H9 (cell line): ENCODE measurements at regions not wholly inside any gene's neighbourhood (a gene's known extent, or its start where the extent isn't known, plus 50 kb on each side); places are given as distances from the start of the nearest gene placed in this dataset.

Source experiments
- DNase-seq: peaks from one replicate; pipeline ENCODE4 v3.0.0-alpha.2; 2017
- H2AFZ ChIP-seq: one replicate; pipeline ENCODE4 v1.6.1; 2013; ENCODE audit warnings: mild to moderate bottlenecking, low read length, control low read depth, moderate library complexity
- H2AK5ac ChIP-seq: 2 replicates; pipeline ENCODE4 v1.6.1; 2013; ENCODE audit warnings: low read length, control low read depth, mixed read lengths; ENCODE audit not compliant: insufficient read length
- H2BK120ac ChIP-seq: one replicate; pipeline ENCODE4 v1.6.1; 2013; ENCODE audit warnings: low read depth, mild to moderate bottlenecking, low read length, control low read depth, inconsistent platforms; ENCODE audit not compliant: poor library complexity, severe bottlenecking
- H2BK12ac ChIP-seq: 2 replicates; pipeline ENCODE4 v1.6.1; 2013; ENCODE audit warnings: low read length, control low read depth, mixed read lengths, low read depth; ENCODE audit not compliant: insufficient read length
- H2BK15ac ChIP-seq: 2 replicates; pipeline ENCODE4 v1.6.1; 2013; ENCODE audit warnings: low read depth, low read length, control low read depth
- H2BK20ac ChIP-seq: one replicate; pipeline ENCODE4 v1.6.1; 2013; ENCODE audit warnings: low read depth, mild to moderate bottlenecking, low read length, control low read depth, inconsistent platforms; ENCODE audit not compliant: poor library complexity, severe bottlenecking
- H2BK5ac ChIP-seq: 2 replicates; pipeline ENCODE4 v1.6.1; 2013; ENCODE audit warnings: low read length, control low read depth, mixed read lengths; ENCODE audit not compliant: insufficient read length
- H3K14ac ChIP-seq: 2 replicates; pipeline ENCODE4 v1.6.1; 2013; ENCODE audit warnings: low read length, control low read depth; ENCODE audit not compliant: insufficient read depth
- H3K18ac ChIP-seq: 2 replicates; pipeline ENCODE4 v1.6.1; 2013; ENCODE audit warnings: low read depth, mild to moderate bottlenecking, mixed read lengths, low read length, control low read depth; ENCODE audit not compliant: insufficient read length
- H3K23ac ChIP-seq: 2 replicates; pipeline ENCODE4 v1.6.1; 2013; ENCODE audit warnings: low read length, control low read depth, mixed read lengths, low read depth; ENCODE audit not compliant: insufficient read length
- H3K23me2 ChIP-seq: 2 replicates; pipeline ENCODE4 v1.6.1; 2013; ENCODE audit warnings: low read depth, mild to moderate bottlenecking, mixed read lengths, low read length, control low read depth; ENCODE audit not compliant: insufficient read length, poor library complexity, severe bottlenecking
- H3K27ac ChIP-seq: 2 replicates; pipeline ENCODE4 v1.5.1; 2013; ENCODE audit warnings: low read length, control low read depth, mixed read lengths, low read depth; ENCODE audit not compliant: insufficient read length
- H3K27me3 ChIP-seq: 2 replicates; pipeline ENCODE4 v1.6.1; 2013; ENCODE audit warnings: low read length, control low read depth, inconsistent platforms; ENCODE audit not compliant: insufficient read depth
- H3K4ac ChIP-seq: 2 replicates; pipeline ENCODE4 v1.6.1; 2013; ENCODE audit warnings: low read depth, mild to moderate bottlenecking, control low read depth, inconsistent platforms, low read length, moderate library complexity
- H3K4me1 ChIP-seq: 2 replicates; pipeline ENCODE4 v1.6.1; 2013; ENCODE audit warnings: low read length, control low read depth, inconsistent platforms; ENCODE audit not compliant: insufficient read depth
- H3K4me2 ChIP-seq: 2 replicates; pipeline ENCODE4 v1.6.1; 2013; ENCODE audit warnings: low read length, control low read depth, mixed read lengths; ENCODE audit not compliant: insufficient read length, insufficient read depth
- H3K56ac ChIP-seq: 2 replicates; pipeline ENCODE4 v1.6.1; 2013; ENCODE audit warnings: low read depth, mild to moderate bottlenecking, mixed read lengths, low read length, control low read depth; ENCODE audit not compliant: insufficient read length
- H3K79me1 ChIP-seq: 2 replicates; pipeline ENCODE4 v1.6.1; 2013; ENCODE audit warnings: low read depth, mild to moderate bottlenecking, moderate library complexity, low read length, control low read depth, inconsistent platforms; ENCODE audit not compliant: insufficient read depth, poor library complexity, severe bottlenecking
- H3K79me2 ChIP-seq: 2 replicates; pipeline ENCODE4 v1.6.1; 2013; ENCODE audit warnings: low read length, control low read depth, inconsistent platforms; ENCODE audit not compliant: insufficient read depth
- H3K9ac ChIP-seq: 2 replicates; pipeline ENCODE4 v1.6.1; 2013; ENCODE audit warnings: low read length, control low read depth, mixed read lengths; ENCODE audit not compliant: insufficient read length; ENCODE audit errors: extremely low read depth
- H3K9me3 ChIP-seq: one replicate; pipeline ENCODE4 v1.6.1; 2013; ENCODE audit warnings: low read depth, low read length, inconsistent platforms; ENCODE audit not compliant: control insufficient read depth
- H3T11ph ChIP-seq: one replicate; pipeline ENCODE4 v1.6.1; 2013; ENCODE audit warnings: mild to moderate bottlenecking, low read length, control low read depth, inconsistent platforms
- H4K20me1 ChIP-seq: one replicate; pipeline ENCODE4 v1.6.1; 2013; ENCODE audit not compliant: control insufficient read depth, insufficient read length, insufficient read depth
- H4K5ac ChIP-seq: 2 replicates; pipeline ENCODE4 v1.6.1; 2013; ENCODE audit warnings: low read depth, mild to moderate bottlenecking, mixed read lengths, low read length, control low read depth; ENCODE audit not compliant: insufficient read length
- H4K8ac ChIP-seq: replicated peaks from 2 replicates; pipeline ENCODE4 v1.6.1; 2013; ENCODE audit warnings: low read length, control low read depth, mixed read lengths, low read depth; ENCODE audit not compliant: insufficient read length
- H4K91ac ChIP-seq: 2 replicates; pipeline ENCODE4 v1.6.1; 2013; ENCODE audit warnings: low read depth, mild to moderate bottlenecking, moderate library complexity, mixed read lengths, low read length, control low read depth; ENCODE audit not compliant: insufficient read length
- H3K27ac Mint-ChIP-seq, 3 experiments: 2 replicates in 2 of 3; 3 replicates in 1 of 3; pipeline ENCODE4 v1.8.0; 2020 to 2021; ENCODE audit warnings: mixed read lengths in 3 of 3, mild to moderate bottlenecking in 1 of 3, moderate library complexity in 1 of 3
- H3K27me3 Mint-ChIP-seq: 2 replicates; pipeline ENCODE4 v1.8.0; 2021; ENCODE audit warnings: low read depth, mild to moderate bottlenecking, moderate library complexity, mixed read lengths
- H3K36me3 Mint-ChIP-seq, 3 experiments: 2 replicates in 2 of 3; 3 replicates in 1 of 3; pipeline ENCODE4 v1.8.0; 2020 to 2021; ENCODE audit warnings: low read depth in 3 of 3, mixed read lengths in 3 of 3; ENCODE audit not compliant: insufficient read depth in 1 of 3
- H3K4me1 Mint-ChIP-seq, 2 experiments: 2 replicates each; pipeline ENCODE4 v1.8.0; 2020; ENCODE audit warnings: mixed read lengths in 2 of 2
- H3K4me3 Mint-ChIP-seq, 2 experiments: 2 replicates in 1 of 2; 3 replicates in 1 of 2; pipeline ENCODE4 v1.8.0; 2020 to 2021; ENCODE audit warnings: mild to moderate bottlenecking in 2 of 2, mixed read lengths in 2 of 2, moderate library complexity in 1 of 2
- H3K9me3 Mint-ChIP-seq, 2 experiments: 2 replicates in 1 of 2; 3 replicates in 1 of 2; pipeline ENCODE4 v1.8.0; 2020; ENCODE audit warnings: mild to moderate bottlenecking in 2 of 2, mixed read lengths in 2 of 2, moderate library complexity in 1 of 2
- CTCF ChIP-seq: fragments of 200-600 bp; sonication (generic); conservative IDR thresholded peaks from 3 replicates; pipeline ENCODE4 v1.8.0; 2021; ENCODE audit warnings: antibody characterized with exemption, mild to moderate bottlenecking
- WGBS: extraction: QIAGEN DNeasy Blood & Tissue Kit; methylation state at CpG from one replicate; pipeline ENCODE4 v1.1.7; 2013; ENCODE audit warnings: missing lambda C conversion rate, low lambda C conversion rate, mixed read lengths; ENCODE audit not compliant: insufficient read length; ENCODE audit errors: extremely low coverage; 5-methylcytosine and 5-hydroxymethylcytosine counted together

GRCh38 chr3:171976526-171976925 is 62.9 kb upstream of the FNDC3B start:
- no peak overlapping the region for H3K9ac ChIP-seq
- Mint-ChIP-seq H3K27me3 (no peaks in the 10 kb centered on the region), H3K36me3 (no peaks in the 10 kb centered on the region), H3K9me3 (no peaks in the 10 kb centered on the region), H3K4me3 (no peak overlapping the region), H3K27ac (no peak overlapping the region), H3K4me1 (no peaks in the 10 kb centered on the region)
- H2AFZ ChIP-seq, result no peak overlapping the region
- H3K79me1 ChIP-seq, result no peaks in the 10 kb centered on the region
- H3K9me3 ChIP-seq, result no peaks in the 10 kb centered on the region
- H2BK15ac ChIP-seq, result no peak overlapping the region
- no peak overlapping the region for H2AK5ac ChIP-seq
- no peaks in the 10 kb centered on the region for H3K23me2 ChIP-seq
- no peak overlapping the region for H3K4me2 ChIP-seq
- WGBS, result no CpG with 5 or more reads among the region's 3 CpGs
- H2BK12ac ChIP-seq, result no peak overlapping the region
- H3K27me3 ChIP-seq, result no peaks in the 10 kb centered on the region
- H4K5ac ChIP-seq, result no peak overlapping the region
- no peak overlapping the region for H3K23ac ChIP-seq
- no peak overlapping the region for H3K56ac ChIP-seq
- H4K20me1 ChIP-seq, result no peaks in the 10 kb centered on the region
- H3K27ac ChIP-seq, result no peak overlapping the region
- no peak overlapping the region for H3K14ac ChIP-seq
- no peak overlapping the region for H3T11ph ChIP-seq
- H4K91ac ChIP-seq, result no peak overlapping the region
- no peak for TF ChIP-seq CTCF
- no peaks in the 10 kb centered on the region for H3K79me2 ChIP-seq
- no peak overlapping the region for H4K8ac ChIP-seq
- peaks cover 3% of the 10 kb centered on the region; the same call in 1 of the 2 replicates for H3K4me1 ChIP-seq
- H3K4ac ChIP-seq, result no peak overlapping the region
- no peak overlapping the region for H3K18ac ChIP-seq
- no peak overlapping the region for H2BK5ac ChIP-seq
- no peak overlapping the region for H2BK20ac ChIP-seq
- H2BK120ac ChIP-seq, result no peak overlapping the region
- DNase-seq, result no peak
